NT2/D1 (cell line): ENCODE measurements at regions not wholly inside any gene's neighbourhood (a gene's known extent, or its start where the extent isn't known, plus 50 kb on each side); places are given as distances from the start of the nearest gene placed in this dataset.
A peak's percentile ranks its signal among the peaks of the same experiment; 100 is the strongest.

Source experiments
- DNase-seq: peaks from one replicate; pipeline ENCODE4 v3.0.0-alpha.2; 2011; ENCODE audit warnings: low read depth, low spot score
- H3K27me3 ChIP-seq: 2 replicates; pipeline ENCODE4 v1.6.0; 2011; ENCODE audit warnings: mild to moderate bottlenecking; ENCODE audit not compliant: insufficient read length, insufficient read depth
- H3K36me3 ChIP-seq: 2 replicates; pipeline ENCODE4 v1.6.1; 2011; ENCODE audit warnings: mild to moderate bottlenecking, low read length, mixed read lengths; ENCODE audit not compliant: insufficient read depth, insufficient read length
- H3K4me1 ChIP-seq: 2 replicates; pipeline ENCODE4 v1.5.1; 2011; ENCODE audit not compliant: insufficient read depth, insufficient read length
- H3K4me3 ChIP-seq: 2 replicates; pipeline ENCODE4 v1.5.1; 2011; ENCODE audit warnings: low read depth; ENCODE audit not compliant: insufficient read length
- H3K9ac ChIP-seq: 2 replicates; pipeline ENCODE4 v1.6.0; 2011; ENCODE audit warnings: low read depth; ENCODE audit not compliant: insufficient read length
- H3K9me3 ChIP-seq: 2 replicates; pipeline ENCODE4 v1.5.1; 2011; ENCODE audit warnings: mild to moderate bottlenecking, low read length; ENCODE audit not compliant: insufficient read depth
- SUZ12 ChIP-seq: IDR thresholded peaks from 2 replicates; pipeline ENCODE4 v1.6.1; 2011; ENCODE audit not compliant: insufficient read length, insufficient read depth; ENCODE audit errors: extremely low read depth
- YY1 ChIP-seq: IDR thresholded peaks from 2 replicates; pipeline ENCODE4 v1.6.1; 2011; ENCODE audit not compliant: insufficient read length, insufficient read depth
- ZNF274 ChIP-seq: IDR thresholded peaks from 2 replicates; pipeline ENCODE4 v1.6.1; 2011; ENCODE audit warnings: mild to moderate bottlenecking, low read depth, low read length

DNA sequence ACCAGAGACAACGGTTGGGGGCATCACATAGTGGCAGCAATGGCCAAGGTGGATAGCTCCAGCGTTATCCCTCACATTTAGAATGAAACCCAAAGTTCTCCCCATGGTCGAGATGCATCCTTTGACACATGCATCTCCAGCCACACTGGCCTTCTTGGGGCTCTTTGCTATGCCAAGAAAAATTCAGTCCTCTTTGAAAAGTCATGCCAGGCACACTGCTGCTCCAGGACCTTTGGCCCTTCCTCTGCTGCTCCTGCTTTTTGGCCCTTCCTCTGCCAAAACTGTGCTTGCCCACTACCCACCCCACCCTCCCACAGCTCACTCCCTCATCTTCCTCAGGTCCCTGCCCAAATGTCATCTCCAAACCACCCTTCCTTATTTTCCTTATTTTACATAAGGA, 106.4 kb downstream of the C1orf94 start:
- no peak for DNase-seq
- Histone ChIP-seq H3K9me3 (no peaks in the 10 kb centered on the region), H3K4me1 (no peaks in the 10 kb centered on the region), H3K27me3 (no peaks in the 10 kb centered on the region), H3K4me3 (no peak overlapping the region), H3K36me3 (no peaks in the 10 kb centered on the region), H3K9ac (no peak overlapping the region)
- TF ChIP-seq SUZ12 (no peak), ZNF274 (no peak), YY1 (no peak)

DNA sequence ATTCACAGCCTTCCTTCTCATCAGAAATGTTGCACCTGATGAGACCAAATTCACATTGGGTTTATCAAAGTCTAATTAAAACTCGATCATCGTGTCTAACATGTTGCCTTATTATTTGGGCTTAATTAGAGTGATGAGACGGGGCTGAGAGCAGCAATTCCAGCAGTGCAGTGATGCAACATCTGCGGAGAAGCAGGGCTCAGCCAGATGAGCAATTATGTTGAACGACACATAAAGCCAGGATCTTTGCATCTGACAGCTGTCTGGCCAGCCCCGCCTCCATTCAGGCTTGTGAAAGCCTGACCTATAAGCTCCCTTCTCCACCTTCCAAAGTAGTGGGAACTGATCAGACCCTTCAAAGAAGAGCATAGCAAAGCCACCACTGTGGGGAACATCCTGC, 109.8 kb downstream of the C1orf94 start:
- Histone ChIP-seq H3K36me3 (no peaks in the 10 kb centered on the region), H3K9me3 (no peaks in the 10 kb centered on the region), H3K9ac (no peak overlapping the region), H3K4me3 (no peak overlapping the region), H3K27me3 (no peaks in the 10 kb centered on the region), H3K4me1 (no peaks in the 10 kb centered on the region)
- TF ChIP-seq SUZ12 (no peak), YY1 (no peak), ZNF274 (no peak)
- DNase-seq = no peak

DNA sequence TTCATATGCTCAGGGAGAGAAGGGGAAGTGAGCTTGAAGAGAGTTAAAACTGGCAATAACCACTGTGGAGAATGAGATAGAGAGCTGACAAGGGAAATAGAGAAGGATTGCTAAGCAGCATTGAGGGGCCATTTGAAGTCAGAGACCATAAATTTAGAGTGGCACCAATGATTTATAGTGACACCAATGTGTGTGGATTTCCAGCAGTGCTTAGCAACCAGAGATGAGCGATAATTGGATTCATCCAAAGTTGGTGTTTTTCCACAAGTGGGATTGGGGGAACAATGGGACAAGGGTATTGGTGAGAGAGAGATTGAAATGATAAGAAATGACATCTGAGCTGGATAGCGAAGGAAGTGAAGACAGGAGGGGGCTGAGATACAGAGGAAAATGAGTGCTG, 114.1 kb downstream of the C1orf94 start:
- no peak for DNase-seq
- Histone ChIP-seq H3K9me3 (no peaks in the 10 kb centered on the region), H3K4me1 (no peaks in the 10 kb centered on the region), H3K4me3 (no peak overlapping the region), H3K27me3 (no peaks in the 10 kb centered on the region), H3K36me3 (no peaks in the 10 kb centered on the region), H3K9ac (no peak overlapping the region)
- no peak for TF ChIP-seq ZNF274
- TF ChIP-seq YY1 = no peak
- TF ChIP-seq SUZ12 = no peak

DNA sequence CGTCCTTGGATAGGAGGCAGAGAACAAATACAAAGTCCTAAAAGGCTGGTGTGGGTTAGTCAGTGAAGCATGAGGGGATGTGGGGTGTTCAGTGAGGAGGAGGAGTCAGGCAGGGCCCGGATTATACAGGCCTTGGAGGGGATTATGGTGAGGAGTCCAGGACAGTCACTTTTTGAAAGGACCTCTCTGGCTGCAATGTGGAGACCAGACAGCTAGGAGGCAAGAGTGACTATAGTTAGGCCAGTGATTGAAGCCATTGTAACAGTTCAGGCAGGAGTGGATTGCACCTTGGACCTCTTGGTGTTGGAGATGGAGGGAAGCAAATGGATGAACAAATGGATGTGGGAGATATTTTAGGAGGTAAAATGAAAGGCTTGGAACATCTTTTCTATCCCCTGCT, 115.8 kb downstream of the C1orf94 start:
- Histone ChIP-seq H3K4me3 (no peak overlapping the region), H3K27me3 (no peaks in the 10 kb centered on the region), H3K36me3 (no peaks in the 10 kb centered on the region), H3K9ac (no peak overlapping the region), H3K4me1 (peaks cover 3% of the 10 kb centered on the region), H3K9me3 (no peaks in the 10 kb centered on the region)
- DNase-seq = peak; percentile 13
- no peak for TF ChIP-seq ZNF274
- no peak for TF ChIP-seq SUZ12
- no peak for TF ChIP-seq YY1

DNA sequence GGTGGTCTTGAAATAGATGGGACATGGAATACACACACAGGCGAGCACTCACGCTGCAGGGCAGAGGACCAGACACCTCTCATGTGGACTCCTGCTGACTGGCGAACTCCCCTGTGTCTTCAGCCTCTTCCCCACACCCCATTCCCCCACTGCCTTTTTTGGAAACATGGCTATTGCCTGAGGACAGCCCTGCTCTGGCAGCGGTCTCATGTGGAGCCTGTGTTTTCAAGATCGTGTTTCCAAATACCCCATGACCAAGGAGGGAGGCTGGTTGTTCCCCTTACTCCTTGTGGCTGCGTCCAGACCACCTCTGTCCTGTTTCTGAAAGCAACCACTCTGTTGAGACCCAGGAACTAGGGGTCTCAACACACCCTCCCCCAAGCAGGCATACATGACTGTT, 119.4 kb downstream of the C1orf94 start:
- H3K4me1 ChIP-seq = peaks cover 3% of the 10 kb centered on the region

DNA sequence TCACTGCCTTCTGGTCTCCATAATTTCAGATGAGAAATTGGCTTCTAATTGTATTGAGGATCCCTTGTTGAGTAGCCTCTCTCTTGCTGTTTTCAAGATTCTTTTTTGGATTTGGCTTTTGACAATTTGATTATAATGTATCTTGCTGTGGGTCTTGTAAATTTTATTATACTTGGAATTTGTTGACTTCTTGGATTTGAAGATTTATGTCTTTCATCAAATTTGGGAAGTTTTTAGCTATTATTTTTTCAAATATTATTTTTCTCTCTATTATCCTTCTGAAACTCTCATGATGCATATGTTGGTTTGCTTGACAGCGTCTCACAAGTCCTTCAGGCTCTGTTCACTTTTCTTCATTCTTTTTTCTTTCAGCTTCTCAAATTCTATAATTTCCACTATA, 126.1 kb downstream of the C1orf94 start:
- TF ChIP-seq SUZ12 = no peak
- no peak for TF ChIP-seq YY1
- no peak for TF ChIP-seq ZNF274
- H3K36me3 ChIP-seq = no peaks in the 10 kb centered on the region
- no peaks in the 10 kb centered on the region for H3K27me3 ChIP-seq
- no peak overlapping the region for H3K9ac ChIP-seq
- H3K4me1 ChIP-seq = no peaks in the 10 kb centered on the region
- peaks cover 21% of the 10 kb centered on the region for H3K9me3 ChIP-seq
- H3K4me3 ChIP-seq = no peak overlapping the region
- no peak for DNase-seq

More for the DNA sequence above, 119.4 kb downstream of the C1orf94 start:
- no peaks in the 10 kb centered on the region for H3K36me3 ChIP-seq
- TF ChIP-seq SUZ12 = no peak
- no peak for TF ChIP-seq YY1
- no peak for TF ChIP-seq ZNF274
- DNase-seq = no peak
- H3K9ac ChIP-seq = no peak overlapping the region
- no peaks in the 10 kb centered on the region for H3K9me3 ChIP-seq
- no peaks in the 10 kb centered on the region for H3K27me3 ChIP-seq
- H3K4me3 ChIP-seq = no peak overlapping the region

DNA sequence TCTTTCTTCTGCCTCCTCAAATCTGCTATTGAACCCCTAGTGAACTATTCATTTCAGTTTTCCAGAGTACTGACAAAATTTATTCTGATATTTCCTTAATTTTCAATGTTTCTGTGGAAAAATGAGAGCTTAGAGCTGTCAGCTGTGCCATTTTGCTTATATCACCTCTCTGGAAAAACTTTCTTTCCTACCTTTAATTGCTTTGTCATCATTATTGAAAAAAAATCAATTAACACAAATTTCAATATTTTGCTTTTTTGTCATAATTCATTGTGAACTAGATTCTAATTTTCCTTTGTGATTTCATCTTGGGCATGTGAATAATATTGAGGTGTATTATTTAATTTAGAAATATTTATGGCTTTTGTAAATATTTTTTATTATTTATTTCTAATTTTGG, 126.5 kb downstream of the C1orf94 start:
- TF ChIP-seq YY1 (no peak), SUZ12 (no peak), ZNF274 (no peak)
- H3K9ac ChIP-seq = no peak overlapping the region
- H3K4me1 ChIP-seq = no peaks in the 10 kb centered on the region
- H3K9me3 ChIP-seq = peaks cover 21% of the 10 kb centered on the region
- no peak overlapping the region for H3K4me3 ChIP-seq
- no peak for DNase-seq
- H3K36me3 ChIP-seq = no peaks in the 10 kb centered on the region
- H3K27me3 ChIP-seq = no peaks in the 10 kb centered on the region

DNA sequence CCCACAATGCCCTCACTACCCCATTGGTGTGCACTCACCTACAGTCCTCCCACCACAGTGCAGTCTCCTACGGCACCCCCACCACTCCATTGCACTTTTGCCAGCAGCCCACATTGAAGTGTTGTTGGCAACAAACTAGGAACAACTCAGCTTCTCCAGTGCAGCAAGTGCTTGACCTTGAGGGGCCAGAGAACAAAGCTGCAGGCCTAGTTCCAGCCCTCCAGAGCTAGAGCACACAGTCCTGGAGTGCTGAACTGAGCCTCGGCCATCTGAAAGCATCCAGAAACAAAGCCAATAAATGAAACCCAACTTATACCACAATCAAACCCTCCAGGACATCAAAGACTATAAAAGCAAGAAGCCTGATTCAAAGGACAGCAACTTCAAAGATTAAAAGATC, 129.9 kb downstream of the C1orf94 start:
- Histone ChIP-seq H3K27me3 (no peaks in the 10 kb centered on the region), H3K4me3 (no peak overlapping the region), H3K4me1 (no peaks in the 10 kb centered on the region), H3K9me3 (peaks cover 24% of the 10 kb centered on the region), H3K9ac (no peak overlapping the region), H3K36me3 (no peaks in the 10 kb centered on the region)
- DNase-seq = no peak
- TF ChIP-seq ZNF274 = no peak
- no peak for TF ChIP-seq SUZ12
- TF ChIP-seq YY1 = no peak
